ENCODE measurements at regions not wholly inside any gene's neighbourhood (a gene's known extent, or its start where the extent isn't known, plus 50 kb on each side); places are given as distances from the start of the nearest gene placed in this dataset.

DNA sequence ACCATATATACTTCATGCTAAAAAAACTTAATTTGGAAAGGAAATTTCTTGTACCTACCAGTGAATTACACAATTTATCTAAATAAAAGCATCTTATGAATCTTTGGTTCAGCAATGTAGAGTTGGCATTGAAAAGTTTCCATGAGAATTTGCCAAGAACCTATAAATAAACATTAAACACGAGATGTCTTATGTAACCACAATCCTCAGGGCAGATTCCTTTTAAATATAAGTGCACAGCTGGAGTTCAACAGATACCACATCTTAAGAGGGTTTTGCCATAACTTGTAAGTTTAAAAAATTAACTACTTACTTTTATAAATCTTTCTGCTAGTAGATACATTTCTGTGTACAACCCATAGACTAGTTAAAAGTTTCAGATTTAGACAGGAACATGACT lies 499.3 kb upstream of the ARRDC4 start:
- no peak for DNase-seq (ENCODE audit: low read depth, low spot score)
- ChIA-PET CTCF (no interaction called here), POLR2A (no interaction called here)
- no peak overlapping the region for H3K4me3 ChIP-seq (ENCODE audit: low read depth, low read length)
- peaks cover 3% of the 10 kb centered on the region for H3K9me3 ChIP-seq (ENCODE audit: control insufficient read depth, insufficient read depth, low read length)
- no peaks in the 10 kb centered on the region for H3K27me3 ChIP-seq (ENCODE audit: control insufficient read depth, insufficient read depth, low read length)
- TF ChIP-seq, protein P1, sequence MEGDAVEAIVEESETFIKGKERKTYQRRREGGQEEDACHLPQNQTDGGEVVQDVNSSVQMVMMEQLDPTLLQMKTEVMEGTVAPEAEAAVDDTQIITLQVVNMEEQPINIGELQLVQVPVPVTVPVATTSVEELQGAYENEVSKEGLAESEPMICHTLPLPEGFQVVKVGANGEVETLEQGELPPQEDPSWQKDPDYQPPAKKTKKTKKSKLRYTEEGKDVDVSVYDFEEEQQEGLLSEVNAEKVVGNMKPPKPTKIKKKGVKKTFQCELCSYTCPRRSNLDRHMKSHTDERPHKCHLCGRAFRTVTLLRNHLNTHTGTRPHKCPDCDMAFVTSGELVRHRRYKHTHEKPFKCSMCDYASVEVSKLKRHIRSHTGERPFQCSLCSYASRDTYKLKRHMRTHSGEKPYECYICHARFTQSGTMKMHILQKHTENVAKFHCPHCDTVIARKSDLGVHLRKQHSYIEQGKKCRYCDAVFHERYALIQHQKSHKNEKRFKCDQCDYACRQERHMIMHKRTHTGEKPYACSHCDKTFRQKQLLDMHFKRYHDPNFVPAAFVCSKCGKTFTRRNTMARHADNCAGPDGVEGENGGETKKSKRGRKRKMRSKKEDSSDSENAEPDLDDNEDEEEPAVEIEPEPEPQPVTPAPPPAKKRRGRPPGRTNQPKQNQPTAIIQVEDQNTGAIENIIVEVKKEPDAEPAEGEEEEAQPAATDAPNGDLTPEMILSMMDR (IDR thresholded peaks at IDR 0.05; ENCODE audit: low read depth, low read length), result no peak
- H3K27ac ChIP-seq (ENCODE audit: low read depth, low read length), result no peak overlapping the region

- TF ChIP-seq, protein P1 (IDR thresholded peaks at IDR 0.05; ENCODE audit: low read depth, low read length), result no peak
- ChIA-PET POLR2A (no interaction called here), CTCF (no interaction called here)
- Histone ChIP-seq H3K4me3 (ENCODE audit: low read depth, low read length) (no peak overlapping the region), H3K27ac (ENCODE audit: low read depth, low read length) (no peak overlapping the region), H3K27me3 (ENCODE audit: control insufficient read depth, insufficient read depth, low read length) (no peaks in the 10 kb centered on the region), H3K9me3 (ENCODE audit: control insufficient read depth, insufficient read depth, low read length) (peaks cover 6% of the 10 kb centered on the region)
- no peak for DNase-seq (ENCODE audit: low read depth, low spot score)
Observed at GRCh38 chr15:97463696-97464095, 496.8 kb upstream of the ARRDC4 start.

DNA sequence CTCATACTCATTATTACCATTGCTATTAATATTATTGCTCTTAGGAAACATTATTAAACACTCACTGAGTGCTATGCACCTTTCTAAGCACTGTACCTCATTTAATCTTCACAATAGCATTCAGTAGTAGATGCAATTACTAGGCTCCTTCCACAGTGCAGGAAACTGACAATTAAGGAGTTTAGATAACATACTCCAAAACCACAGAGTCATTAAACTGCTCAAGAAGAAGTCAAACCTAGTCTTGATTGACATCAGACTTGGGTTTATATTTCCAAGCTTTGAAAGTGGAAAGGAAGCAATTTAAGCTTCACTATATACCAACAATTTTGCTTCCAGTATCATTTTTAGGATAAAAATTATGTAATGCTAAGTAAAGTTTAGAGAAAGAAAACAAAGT lies 490.1 kb upstream of the ARRDC4 start:
- TF ChIP-seq, protein P1 (IDR thresholded peaks at IDR 0.05; ENCODE audit: low read depth, low read length), result no peak
- CTCF ChIA-PET, result no interaction called here
- POLR2A ChIA-PET, result no interaction called here
- Histone ChIP-seq H3K4me3 (ENCODE audit: low read depth, low read length) (no peak overlapping the region), H3K9me3 (ENCODE audit: control insufficient read depth, insufficient read depth, low read length) (peaks cover 6% of the 10 kb centered on the region), H3K27ac (ENCODE audit: low read depth, low read length) (no peak overlapping the region), H3K27me3 (ENCODE audit: control insufficient read depth, insufficient read depth, low read length) (no peaks in the 10 kb centered on the region)
- no peak for DNase-seq (ENCODE audit: low read depth, low spot score)

DNA sequence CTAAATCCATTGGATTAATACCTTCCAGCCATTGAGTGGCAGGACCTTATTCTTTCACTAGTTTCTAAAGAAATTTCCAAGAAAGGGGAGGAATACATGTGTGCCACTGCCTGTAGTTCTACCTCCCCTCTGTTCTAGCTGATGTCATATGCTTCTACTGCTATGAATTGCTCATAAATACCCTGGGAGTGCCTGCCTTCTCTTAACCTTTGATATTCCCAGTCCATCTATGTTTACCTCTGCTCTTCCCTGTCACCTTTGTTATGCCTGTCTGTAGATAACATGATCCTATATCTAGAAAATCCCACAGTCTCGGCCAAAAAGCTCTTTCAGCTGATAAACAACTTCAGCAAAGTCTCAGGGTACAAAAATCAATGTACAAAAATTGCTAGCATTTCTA lies 486.9 kb upstream of the ARRDC4 start:
- POLR2A ChIA-PET, result no interaction called here
- TF ChIP-seq, protein P1 (IDR thresholded peaks at IDR 0.05; ENCODE audit: low read depth, low read length), result no peak

DNA sequence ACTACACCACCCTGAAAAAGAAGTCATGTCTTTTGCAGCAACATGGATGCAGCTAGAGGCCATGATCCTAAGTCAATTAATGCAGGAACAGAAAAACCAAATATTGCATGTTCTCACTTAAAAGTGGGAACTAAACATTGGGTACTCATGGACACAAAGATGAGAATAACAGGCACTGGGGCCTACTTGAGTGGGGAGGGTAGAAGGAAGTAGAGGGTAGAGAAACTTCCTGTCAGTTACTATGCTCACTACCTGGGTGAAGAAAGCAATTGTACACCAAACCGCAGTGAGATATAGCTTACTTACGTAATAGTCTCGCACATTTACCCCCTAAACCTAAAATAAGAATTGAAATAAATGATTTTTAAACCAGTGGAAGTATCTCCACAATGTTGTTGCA lies 480.5 kb upstream of the ARRDC4 start:
- Histone ChIP-seq H3K9me3 (ENCODE audit: control insufficient read depth, insufficient read depth, low read length) (peaks cover 3% of the 10 kb centered on the region; the same call in 1 of the 2 replicates), H3K27ac (ENCODE audit: low read depth, low read length) (no peak overlapping the region), H3K4me3 (ENCODE audit: low read depth, low read length) (no peak overlapping the region), H3K27me3 (ENCODE audit: control insufficient read depth, insufficient read depth, low read length) (no peaks in the 10 kb centered on the region)
- TF ChIP-seq, protein P1 (IDR thresholded peaks at IDR 0.05; ENCODE audit: low read depth, low read length), result no peak
- CTCF ChIA-PET, result no interaction called here
- POLR2A ChIA-PET, result no interaction called here
- DNase-seq (ENCODE audit: low read depth, low spot score), result no peak

More for the DNA sequence above, 486.9 kb upstream of the ARRDC4 start:
- Histone ChIP-seq H3K9me3 (ENCODE audit: control insufficient read depth, insufficient read depth, low read length) (no peaks in the 10 kb centered on the region), H3K27me3 (ENCODE audit: control insufficient read depth, insufficient read depth, low read length) (no peaks in the 10 kb centered on the region), H3K27ac (ENCODE audit: low read depth, low read length) (no peak overlapping the region), H3K4me3 (ENCODE audit: low read depth, low read length) (no peak overlapping the region)
- DNase-seq (ENCODE audit: low read depth, low spot score), result no peak
- CTCF ChIA-PET, result no interaction called here
